Peyer's patch (tissue), 4 donors: ENCODE measurements at regions not wholly inside any gene's neighbourhood (a gene's known extent, or its start where the extent isn't known, plus 50 kb on each side); places are given as distances from the start of the nearest gene placed in this dataset.

Experiments used
- CTCF ChIP-seq, 6 experiments: fragments of 450-650 bp in 4 of 6; fragments of 200-600 bp in 2 of 6; sonication (generic) in 1 of 6; IDR thresholded peaks; one replicate each; pipeline ENCODE4 v1.5.1; 2017 to 2019; ENCODE audit warnings: antibody characterized with exemption in 6 of 6, mild to moderate bottlenecking in 3 of 6, moderate library complexity in 1 of 6
- POLR2A ChIP-seq, 2 donors: fragments of 450-650 bp; IDR thresholded peaks; one replicate each; pipeline ENCODE4 v1.5.1; 2017; ENCODE audit warnings: antibody characterized with exemption in 2 of 2, mild to moderate bottlenecking in 2 of 2, moderate library complexity in 2 of 2

GRCh38 chr18:70653671-70654070 is 364.8 kb downstream of the SOCS6 start:
- no peak for TF ChIP-seq CTCF (IDR thresholded peaks at IDR 0.05)
- no peak for TF ChIP-seq POLR2A (IDR thresholded peaks at IDR 0.05)
